Activated CD8-positive, alpha-beta T cell treated with anti-CD3 and anti-CD28 coated beads, Interleukin-2, amount 10 ng/mL, durations not matched to agents 7 days and 5 days (primary cell): ENCODE measurements at regions not wholly inside any gene's neighbourhood (a gene's known extent, or its start where the extent isn't known, plus 50 kb on each side); places are given as distances from the start of the nearest gene placed in this dataset.
"Not testable (repeated sequence)": the region's sequence is repeated elsewhere in the genome, so short reads cannot be mapped to it uniquely, and the experiment has no call there.

Source experiments
- ATAC-seq: fragments of 150-1000 bp; cut with Tn5 transposase; one replicate; pipeline ENCODE4 v1.10.0; 2021; ENCODE audit warnings: moderate library complexity
- CTCF ChIA-PET: fragments of 350-600 bp; sonication (Branson Sonifier 250); formaldehyde crosslinking; loops from one replicate; lab custom pipeline; 2021; ENCODE audit warnings: antibody characterized with exemption; lab: Charles Lee
- POLR2A ChIA-PET: fragments of 350-600 bp; sonication (Branson Sonifier 250); formaldehyde crosslinking; loops from one replicate; lab custom pipeline; 2021; ENCODE audit warnings: antibody characterized with exemption; lab: Charles Lee
- DNase-seq: peaks from one replicate; pipeline ENCODE4 v3.0.0-alpha.2; 2020
- H3K27ac Mint-ChIP-seq: one replicate; pipeline ENCODE4 v1.8.0; 2021; ENCODE audit warnings: mild to moderate bottlenecking, mixed read lengths
- H3K27me3 Mint-ChIP-seq: one replicate; pipeline ENCODE4 v1.8.0; 2021; ENCODE audit warnings: low read depth, mixed read lengths
- H3K36me3 Mint-ChIP-seq: one replicate; pipeline ENCODE4 v1.8.0; 2021; ENCODE audit warnings: low read depth, mixed read lengths
- H3K4me1 Mint-ChIP-seq: one replicate; pipeline ENCODE4 v1.8.0; 2021; ENCODE audit warnings: low read depth, mixed read lengths
- H3K4me3 Mint-ChIP-seq: one replicate; pipeline ENCODE4 v1.8.0; 2021; ENCODE audit warnings: mild to moderate bottlenecking, mixed read lengths
- H3K9me3 Mint-ChIP-seq: one replicate; pipeline ENCODE4 v1.8.0; 2022; ENCODE audit warnings: mixed read lengths; ENCODE audit not compliant: insufficient read depth

GRCh38 chr3:176149567-176149966, 1047.7 kb downstream of the TBL1XR1 start:
- Mint-ChIP-seq H3K27me3 (no peaks in the 10 kb centered on the region), H3K27ac (no peak overlapping the region), H3K9me3 (no peaks in the 10 kb centered on the region), H3K4me3 (no peak overlapping the region), H3K4me1 (no peaks in the 10 kb centered on the region), H3K36me3 (no peaks in the 10 kb centered on the region)
- DNase-seq, result no peak
- no peak for ATAC-seq
- ChIA-PET POLR2A (no interaction called here), CTCF (no interaction called here)

GRCh38 chr3:176147251-176147650, 1050.0 kb downstream of the TBL1XR1 start:
- no peak for DNase-seq
- ATAC-seq, result no peak
- POLR2A ChIA-PET, result no interaction called here
- peaks cover 5% of the 10 kb centered on the region for H3K9me3 Mint-ChIP-seq
- H3K36me3 Mint-ChIP-seq, result no peaks in the 10 kb centered on the region
- H3K4me1 Mint-ChIP-seq, result no peaks in the 10 kb centered on the region
- no peak overlapping the region for H3K27ac Mint-ChIP-seq
- no peak overlapping the region for H3K4me3 Mint-ChIP-seq
- no peaks in the 10 kb centered on the region for H3K27me3 Mint-ChIP-seq
- CTCF ChIA-PET, result no interaction called here

- DNase-seq (no peak), ATAC-seq (no peak)
- POLR2A ChIA-PET, result no interaction called here
- CTCF ChIA-PET, result no interaction called here
- Mint-ChIP-seq H3K27ac (no peak overlapping the region), H3K27me3 (no peaks in the 10 kb centered on the region), H3K9me3 (peaks cover 11% of the 10 kb centered on the region), H3K4me1 (no peaks in the 10 kb centered on the region), H3K4me3 (no peak overlapping the region), H3K36me3 (no peaks in the 10 kb centered on the region)
Observed at GRCh38 chr3:176141837-176142236, 1055.4 kb downstream of the TBL1XR1 start.

GRCh38 chr3:176120507-176120906, 1076.8 kb downstream of the TBL1XR1 start:
- Mint-ChIP-seq H3K4me1 (no peaks in the 10 kb centered on the region), H3K4me3 (no peak overlapping the region), H3K36me3 (no peaks in the 10 kb centered on the region), H3K27ac (no peak overlapping the region), H3K27me3 (no peaks in the 10 kb centered on the region), H3K9me3 (peaks cover 5% of the 10 kb centered on the region)
- POLR2A ChIA-PET, result no interaction called here
- CTCF ChIA-PET, result no interaction called here
- DNase-seq (no peak), ATAC-seq (no peak)

- DNase-seq (no peak), ATAC-seq (no peak)
- POLR2A ChIA-PET, result no interaction called here
- Mint-ChIP-seq H3K4me3 (no peak overlapping the region), H3K4me1 (no peaks in the 10 kb centered on the region), H3K36me3 (no peaks in the 10 kb centered on the region), H3K27me3 (no peaks in the 10 kb centered on the region), H3K9me3 (peaks cover 5% of the 10 kb centered on the region), H3K27ac (no peak overlapping the region)
- CTCF ChIA-PET, result no interaction called here
Observed at GRCh38 chr3:176119826-176120225, 1077.5 kb downstream of the TBL1XR1 start.

GRCh38 chr3:176106380-176106779, 1090.9 kb downstream of the TBL1XR1 start:
- H3K27ac Mint-ChIP-seq, result no peak overlapping the region
- no peaks in the 10 kb centered on the region for H3K4me1 Mint-ChIP-seq
- H3K27me3 Mint-ChIP-seq, result no peaks in the 10 kb centered on the region
- ChIA-PET CTCF (no interaction called here), POLR2A (no interaction called here)
- no peaks in the 10 kb centered on the region for H3K36me3 Mint-ChIP-seq
- peaks cover 7% of the 10 kb centered on the region for H3K9me3 Mint-ChIP-seq
- no peak overlapping the region for H3K4me3 Mint-ChIP-seq
- ATAC-seq (no peak), DNase-seq (no peak)

GRCh38 chr3:176097027-176097426, 1100.3 kb downstream of the TBL1XR1 start:
- CTCF ChIA-PET, result no interaction called here
- no peak for ATAC-seq

GRCh38 chr3:176093892-176094291, 1103.4 kb downstream of the TBL1XR1 start:
- H3K36me3 Mint-ChIP-seq, H3K27ac Mint-ChIP-seq, ATAC-seq, H3K4me1 Mint-ChIP-seq, DNase-seq, H3K4me3 Mint-ChIP-seq, H3K27me3 Mint-ChIP-seq, CTCF ChIA-PET, POLR2A ChIA-PET: not testable (repeated sequence)
- H3K9me3 Mint-ChIP-seq, result peaks cover 25% of the 10 kb centered on the region

More at GRCh38 chr3:176097027-176097426, 1100.3 kb downstream of the TBL1XR1 start:
- no peaks in the 10 kb centered on the region for H3K36me3 Mint-ChIP-seq
- no peaks in the 10 kb centered on the region for H3K27me3 Mint-ChIP-seq
- DNase-seq, result no peak
- no peaks in the 10 kb centered on the region for H3K4me1 Mint-ChIP-seq
- H3K9me3 Mint-ChIP-seq, result peaks cover 29% of the 10 kb centered on the region
- POLR2A ChIA-PET, result no interaction called here
- no peak overlapping the region for H3K27ac Mint-ChIP-seq
- no peak overlapping the region for H3K4me3 Mint-ChIP-seq

GRCh38 chr3:176090727-176091126, 1106.6 kb downstream of the TBL1XR1 start:
- H3K27ac Mint-ChIP-seq, result no peak overlapping the region
- DNase-seq (no peak), ATAC-seq (no peak)
- H3K36me3 Mint-ChIP-seq, result no peaks in the 10 kb centered on the region
- ChIA-PET CTCF (no interaction called here), POLR2A (no interaction called here)
- H3K9me3 Mint-ChIP-seq, result peaks cover 13% of the 10 kb centered on the region
- no peaks in the 10 kb centered on the region for H3K4me1 Mint-ChIP-seq
- H3K4me3 Mint-ChIP-seq, result no peak overlapping the region
- no peaks in the 10 kb centered on the region for H3K27me3 Mint-ChIP-seq

- Mint-ChIP-seq H3K36me3 (no peaks in the 10 kb centered on the region), H3K4me1 (no peaks in the 10 kb centered on the region), H3K27ac (no peak overlapping the region), H3K4me3 (no peak overlapping the region), H3K27me3 (no peaks in the 10 kb centered on the region), H3K9me3 (peaks cover 12% of the 10 kb centered on the region)
- POLR2A ChIA-PET, result no interaction called here
- CTCF ChIA-PET, result no interaction called here
- DNase-seq, result no peak
- no peak for ATAC-seq
Observed at GRCh38 chr3:176088962-176089383, 1108.3 kb downstream of the TBL1XR1 start.

- POLR2A ChIA-PET, result no interaction called here
- H3K27me3 Mint-ChIP-seq, result no peaks in the 10 kb centered on the region
- no peak overlapping the region for H3K4me3 Mint-ChIP-seq
- no peak overlapping the region for H3K27ac Mint-ChIP-seq
- H3K4me1 Mint-ChIP-seq, result no peaks in the 10 kb centered on the region
- DNase-seq, result no peak
- peaks cover 4% of the 10 kb centered on the region for H3K9me3 Mint-ChIP-seq
- CTCF ChIA-PET, result no interaction called here
- no peaks in the 10 kb centered on the region for H3K36me3 Mint-ChIP-seq
- ATAC-seq, result no peak
Observed at GRCh38 chr3:176087066-176087697, 1110.1 kb downstream of the TBL1XR1 start.

- no peak for DNase-seq
- no peak for ATAC-seq
- CTCF ChIA-PET, result no interaction called here
- Mint-ChIP-seq H3K27ac (no peak overlapping the region), H3K27me3 (no peaks in the 10 kb centered on the region), H3K9me3 (peaks cover 14% of the 10 kb centered on the region), H3K4me1 (no peaks in the 10 kb centered on the region), H3K36me3 (no peaks in the 10 kb centered on the region), H3K4me3 (no peak overlapping the region)
- POLR2A ChIA-PET, result no interaction called here
Observed at GRCh38 chr3:176079785-176080184, 1117.5 kb downstream of the TBL1XR1 start.

GRCh38 chr3:176078906-176079305, 1118.4 kb downstream of the TBL1XR1 start:
- Mint-ChIP-seq H3K9me3 (peaks cover 17% of the 10 kb centered on the region), H3K36me3 (no peaks in the 10 kb centered on the region), H3K4me1 (no peaks in the 10 kb centered on the region), H3K27me3 (no peaks in the 10 kb centered on the region), H3K4me3 (no peak overlapping the region), H3K27ac (no peak overlapping the region)
- ATAC-seq, result no peak
- ChIA-PET CTCF (no interaction called here), POLR2A (no interaction called here)
- no peak for DNase-seq
